ENCODE measurements at regions not wholly inside any gene's neighbourhood (a gene's known extent, or its start where the extent isn't known, plus 50 kb on each side); places are given as distances from the start of the nearest gene placed in this dataset.

DNA sequence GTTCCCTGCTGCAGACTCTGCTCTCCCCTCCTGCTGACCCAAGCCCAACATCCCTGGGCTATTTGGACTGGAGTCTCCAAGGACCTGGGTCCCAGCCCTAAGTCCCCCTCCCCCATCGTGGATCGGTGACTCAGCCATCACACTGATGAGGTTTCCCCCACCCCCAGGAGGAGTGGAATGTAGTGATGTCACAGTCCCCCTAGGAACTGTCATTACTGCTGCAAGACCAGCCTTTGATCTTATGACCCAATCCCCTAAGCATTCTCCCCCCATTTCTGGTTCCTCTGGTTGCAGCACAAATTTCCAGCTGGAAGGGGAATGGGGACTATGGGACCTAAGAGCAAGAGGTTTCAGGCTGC, 63.4 kb upstream of the CSPG4 start:
- TF ChIP-seq EZH2phosphoT487 (IDR thresholded peaks at IDR 0.05; ENCODE audit: borderline replicate concordance, low read depth, low read length) (no peak), CTCF (conservative IDR thresholded peaks at IDR 0.05; ENCODE audit: low read length) (no peak)
